NB4 (cell line): ENCODE measurements at regions not wholly inside any gene's neighbourhood (a gene's known extent, or its start where the extent isn't known, plus 50 kb on each side); places are given as distances from the start of the nearest gene placed in this dataset.

Experiments
- MYC ChIP-seq: IDR thresholded peaks from 2 replicates; pipeline ENCODE4 v1.6.1; 2011; ENCODE audit warnings: low read depth, low read length
- POLR2A ChIP-seq: IDR thresholded peaks from 2 replicates; pipeline ENCODE4 v1.6.1; 2011; ENCODE audit warnings: mild to moderate bottlenecking; ENCODE audit not compliant: insufficient read length; ENCODE audit errors: extremely low read depth
- TF ChIP-seq, protein P1 (sequence below): IDR thresholded peaks from one replicate; pipeline ENCODE4 v1.5.1; 2012; ENCODE audit warnings: low read depth, low read length

DNA sequence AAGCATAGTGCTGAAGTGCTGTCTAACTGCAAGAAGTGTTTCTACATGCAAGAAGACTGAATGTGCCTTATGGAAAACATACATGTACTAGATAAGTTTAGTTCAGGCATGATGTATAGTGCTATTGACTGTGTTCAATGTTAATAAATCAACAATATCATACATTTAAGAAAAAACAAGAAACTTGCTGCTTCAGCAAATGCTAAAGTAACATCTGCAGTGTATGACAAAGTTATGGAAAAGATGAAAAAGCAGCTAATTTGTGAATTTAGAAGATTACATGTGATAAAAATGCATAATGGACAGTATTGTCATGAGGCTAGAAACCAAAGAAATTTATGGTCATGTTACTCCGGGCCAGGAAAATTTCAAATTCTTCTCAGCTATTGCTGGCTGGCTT is 174.9 kb upstream of the SPTLC3 start:
- TF ChIP-seq, protein P1, sequence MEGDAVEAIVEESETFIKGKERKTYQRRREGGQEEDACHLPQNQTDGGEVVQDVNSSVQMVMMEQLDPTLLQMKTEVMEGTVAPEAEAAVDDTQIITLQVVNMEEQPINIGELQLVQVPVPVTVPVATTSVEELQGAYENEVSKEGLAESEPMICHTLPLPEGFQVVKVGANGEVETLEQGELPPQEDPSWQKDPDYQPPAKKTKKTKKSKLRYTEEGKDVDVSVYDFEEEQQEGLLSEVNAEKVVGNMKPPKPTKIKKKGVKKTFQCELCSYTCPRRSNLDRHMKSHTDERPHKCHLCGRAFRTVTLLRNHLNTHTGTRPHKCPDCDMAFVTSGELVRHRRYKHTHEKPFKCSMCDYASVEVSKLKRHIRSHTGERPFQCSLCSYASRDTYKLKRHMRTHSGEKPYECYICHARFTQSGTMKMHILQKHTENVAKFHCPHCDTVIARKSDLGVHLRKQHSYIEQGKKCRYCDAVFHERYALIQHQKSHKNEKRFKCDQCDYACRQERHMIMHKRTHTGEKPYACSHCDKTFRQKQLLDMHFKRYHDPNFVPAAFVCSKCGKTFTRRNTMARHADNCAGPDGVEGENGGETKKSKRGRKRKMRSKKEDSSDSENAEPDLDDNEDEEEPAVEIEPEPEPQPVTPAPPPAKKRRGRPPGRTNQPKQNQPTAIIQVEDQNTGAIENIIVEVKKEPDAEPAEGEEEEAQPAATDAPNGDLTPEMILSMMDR = no peak
- TF ChIP-seq POLR2A (no peak), MYC (no peak)
